SK-N-SH (cell line): ENCODE measurements at regions not wholly inside any gene's neighbourhood (a gene's known extent, or its start where the extent isn't known, plus 50 kb on each side); places are given as distances from the start of the nearest gene placed in this dataset.

ENCODE experiments used
- CTCF ChIP-seq: fragments of 200-600 bp; sonication (generic); IDR thresholded peaks from 2 replicates; pipeline ENCODE4 v1.6.1; 2017; ENCODE audit warnings: antibody characterized with exemption, mild to moderate bottlenecking, moderate library complexity
- EP300 ChIP-seq, 2 experiments: IDR thresholded peaks; 2 replicates each; pipeline versions ENCODE4 v1.4.0 to v1.6.1; 2012; ENCODE audit warnings: borderline replicate concordance in 1 of 2, low read depth in 1 of 2, low read length in 1 of 2
- FOXM1 ChIP-seq: IDR thresholded peaks from 2 replicates; pipeline ENCODE4 v1.4.0; 2012; ENCODE audit warnings: low read depth, mild to moderate bottlenecking
- TF ChIP-seq, protein P1 (sequence below): IDR thresholded peaks from 2 replicates; pipeline ENCODE4 v1.6.1; 2012; ENCODE audit warnings: mild to moderate bottlenecking, low read depth, low read length, moderate library complexity

DNA sequence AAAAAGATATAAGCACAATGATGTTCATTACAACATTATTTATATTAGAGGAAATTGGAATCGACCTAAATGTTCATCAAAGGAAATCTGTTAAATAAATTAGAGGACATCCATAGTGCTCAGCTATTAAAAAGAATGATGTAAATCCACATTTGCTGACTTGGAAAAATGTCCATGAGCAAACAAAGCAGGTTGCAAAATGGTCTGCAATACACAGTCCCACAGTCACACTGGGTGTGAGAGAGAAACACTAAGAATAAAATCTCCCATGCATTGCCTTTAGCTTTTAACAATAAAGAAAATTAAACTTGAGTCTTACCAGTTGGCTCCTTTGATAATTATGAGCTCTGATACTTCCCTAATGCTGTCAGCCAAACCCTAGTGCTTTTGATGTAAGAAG, 811.1 kb upstream of the SALL3 start:
- TF ChIP-seq FOXM1: no peak
- no peak for TF ChIP-seq CTCF
- no peak for TF ChIP-seq EP300 (IDR thresholded peaks at IDR 0.05; ENCODE audit: borderline replicate concordance in 1 of 2, low read depth in 1 of 2, low read length in 1 of 2)
- TF ChIP-seq, protein P1, sequence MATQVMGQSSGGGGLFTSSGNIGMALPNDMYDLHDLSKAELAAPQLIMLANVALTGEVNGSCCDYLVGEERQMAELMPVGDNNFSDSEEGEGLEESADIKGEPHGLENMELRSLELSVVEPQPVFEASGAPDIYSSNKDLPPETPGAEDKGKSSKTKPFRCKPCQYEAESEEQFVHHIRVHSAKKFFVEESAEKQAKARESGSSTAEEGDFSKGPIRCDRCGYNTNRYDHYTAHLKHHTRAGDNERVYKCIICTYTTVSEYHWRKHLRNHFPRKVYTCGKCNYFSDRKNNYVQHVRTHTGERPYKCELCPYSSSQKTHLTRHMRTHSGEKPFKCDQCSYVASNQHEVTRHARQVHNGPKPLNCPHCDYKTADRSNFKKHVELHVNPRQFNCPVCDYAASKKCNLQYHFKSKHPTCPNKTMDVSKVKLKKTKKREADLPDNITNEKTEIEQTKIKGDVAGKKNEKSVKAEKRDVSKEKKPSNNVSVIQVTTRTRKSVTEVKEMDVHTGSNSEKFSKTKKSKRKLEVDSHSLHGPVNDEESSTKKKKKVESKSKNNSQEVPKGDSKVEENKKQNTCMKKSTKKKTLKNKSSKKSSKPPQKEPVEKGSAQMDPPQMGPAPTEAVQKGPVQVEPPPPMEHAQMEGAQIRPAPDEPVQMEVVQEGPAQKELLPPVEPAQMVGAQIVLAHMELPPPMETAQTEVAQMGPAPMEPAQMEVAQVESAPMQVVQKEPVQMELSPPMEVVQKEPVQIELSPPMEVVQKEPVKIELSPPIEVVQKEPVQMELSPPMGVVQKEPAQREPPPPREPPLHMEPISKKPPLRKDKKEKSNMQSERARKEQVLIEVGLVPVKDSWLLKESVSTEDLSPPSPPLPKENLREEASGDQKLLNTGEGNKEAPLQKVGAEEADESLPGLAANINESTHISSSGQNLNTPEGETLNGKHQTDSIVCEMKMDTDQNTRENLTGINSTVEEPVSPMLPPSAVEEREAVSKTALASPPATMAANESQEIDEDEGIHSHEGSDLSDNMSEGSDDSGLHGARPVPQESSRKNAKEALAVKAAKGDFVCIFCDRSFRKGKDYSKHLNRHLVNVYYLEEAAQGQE: no peak
